CD1c-positive myeloid dendritic cell (primary cell): ENCODE measurements at regions not wholly inside any gene's neighbourhood (a gene's known extent, or its start where the extent isn't known, plus 50 kb on each side); places are given as distances from the start of the nearest gene placed in this dataset.

Source experiments
- DNase-seq: peaks from one replicate; pipeline ENCODE4 v3.0.0-alpha.2; 2016; ENCODE audit errors: extremely low spot score

GRCh38 chr12:58364389-58365086 lies 423.2 kb downstream of the ATP23 start:
- no peak for DNase-seq

- DNase-seq: no peak
Measured at GRCh38 chr12:58365087-58365390, 423.7 kb downstream of the ATP23 start.

GRCh38 chr12:58367041-58367440 lies 425.7 kb downstream of the ATP23 start:
- DNase-seq: no peak

- DNase-seq: no peak
Measured at GRCh38 chr12:58368001-58368400, 426.6 kb downstream of the ATP23 start.

GRCh38 chr12:58369576-58369975 lies 428.2 kb downstream of the ATP23 start:
- no peak for DNase-seq

- DNase-seq: no peak
Measured at GRCh38 chr12:58372298-58372697, 430.9 kb downstream of the ATP23 start.

- no peak for DNase-seq
Measured at GRCh38 chr12:58378028-58378427, 436.7 kb downstream of the ATP23 start.

- DNase-seq: no peak
Measured at GRCh38 chr12:58381546-58381945, 440.2 kb downstream of the ATP23 start.

- DNase-seq: no peak
Measured at GRCh38 chr12:58384196-58384595, 442.8 kb downstream of the ATP23 start.

- DNase-seq: no peak
Measured at GRCh38 chr12:58386136-58386535, 444.8 kb downstream of the ATP23 start.

GRCh38 chr12:58387199-58387598 lies 445.8 kb downstream of the ATP23 start:
- no peak for DNase-seq

- no peak for DNase-seq
Measured at GRCh38 chr12:58388261-58388660, 446.9 kb downstream of the ATP23 start.

- no peak for DNase-seq
Measured at GRCh38 chr12:58393152-58393551, 451.8 kb downstream of the ATP23 start.

GRCh38 chr12:58395056-58395455 lies 453.7 kb downstream of the ATP23 start:
- DNase-seq: no peak

- no peak for DNase-seq
Measured at GRCh38 chr12:58395470-58395869, 454.1 kb downstream of the ATP23 start.

- no peak for DNase-seq
Measured at GRCh38 chr12:58396239-58396638, 454.9 kb downstream of the ATP23 start.

- DNase-seq: no peak
Measured at GRCh38 chr12:58405363-58405762, 464.0 kb downstream of the ATP23 start.

- no peak for DNase-seq
Measured at GRCh38 chr12:58408516-58408915, 467.1 kb downstream of the ATP23 start.

- no peak for DNase-seq
Measured at GRCh38 chr12:58412461-58413060, 471.2 kb downstream of the ATP23 start.

GRCh38 chr12:58413794-58414193 lies 472.4 kb downstream of the ATP23 start:
- no peak for DNase-seq

- no peak for DNase-seq
Measured at GRCh38 chr12:58414398-58414871, 473.1 kb downstream of the ATP23 start.

- no peak for DNase-seq
Measured at GRCh38 chr12:58415716-58416115, 474.3 kb downstream of the ATP23 start.

GRCh38 chr12:58416236-58416635 lies 474.9 kb downstream of the ATP23 start:
- no peak for DNase-seq
